GM12878 (cell line): ENCODE measurements at regions not wholly inside any gene's neighbourhood (a gene's known extent, or its start where the extent isn't known, plus 50 kb on each side); places are given as distances from the start of the nearest gene placed in this dataset.

Experiments used
- ATAC-seq: fragments of 200-7000 bp; cut with Tn5 transposase; 3 replicates; pipeline ENCODE4 v1.9.1; 2020; ENCODE audit warnings: mild to moderate bottlenecking, moderate library complexity
- BruUV-seq: library from RNA; stranded (reverse); fragments of 400-500 nt; replicated peaks from 2 replicates; lab custom pipeline; 2021; lab: Mats Ljungman, UMichigan
- CTCF ChIA-PET: fragments of 300-600 bp; sonication (Branson Sonifier 250); formaldehyde crosslinking; extraction: SDS; loops from one replicate; lab custom pipeline; 2021; ENCODE audit warnings: inconsistent platforms; lab: Yijun Ruan, JAX
- POLR2A ChIA-PET: fragments of 350-600 bp; formaldehyde crosslinking; extraction: SDS; loops from one replicate; lab custom pipeline; 2021; ENCODE audit warnings: inconsistent platforms; lab: Charles Lee
- RAD21 ChIA-PET: fragments of 300-600 bp; sonication (Branson Sonifier 250); formaldehyde crosslinking; loops from one replicate; lab custom pipeline; 2023; ENCODE audit warnings: antibody characterized with exemption; ENCODE audit not compliant: unreplicated experiment; lab: Charles Lee
- SMC1A ChIA-PET: fragments of 300-600 bp; sonication (Branson Sonifier 250); formaldehyde crosslinking; loops from one replicate; lab custom pipeline; 2023; ENCODE audit not compliant: unreplicated experiment, uncharacterized antibody; lab: Charles Lee
- DNase-seq: peaks from one replicate; pipeline ENCODE4 v3.0.0-alpha.2; 2011; ENCODE audit warnings: low read depth, low spot score
- FAIRE-seq: peaks from 3 replicates; lab custom pipeline; 2011; peaks lifted over from hg19 to GRCh38; lab: Jason Lieb, UNC
- H2AFZ ChIP-seq: 2 replicates; pipeline ENCODE4 v1.6.0; 2011; ENCODE audit warnings: low read depth, low read length, control low read depth; ENCODE audit not compliant: control insufficient read depth
- H3K27ac ChIP-seq: 2 replicates; pipeline ENCODE4 v1.5.1; 2011; ENCODE audit warnings: control low read depth; ENCODE audit not compliant: control insufficient read depth, insufficient read depth
- H3K27me3 ChIP-seq, 2 experiments: replicated peaks in 1 of 2; 2 replicates each; pipeline versions ENCODE4 v1.6.0 to v1.6.1; 2011; ENCODE audit warnings: low read length in 1 of 2; ENCODE audit not compliant: control insufficient read depth in 2 of 2, insufficient read depth in 2 of 2
- H3K36me3 ChIP-seq, 2 experiments: 2 replicates each; pipeline ENCODE4 v1.5.1; 2011; ENCODE audit warnings: low read length in 1 of 2; ENCODE audit not compliant: control insufficient read depth in 2 of 2, insufficient read depth in 2 of 2
- H3K4me1 ChIP-seq: 2 replicates; pipeline ENCODE4 v1.6.1; 2011; ENCODE audit warnings: mild to moderate bottlenecking, low read length, moderate library complexity, mixed read lengths; ENCODE audit not compliant: control insufficient read depth, insufficient read depth
- H3K4me2 ChIP-seq: 2 replicates; pipeline ENCODE4 v1.6.0; 2011; ENCODE audit warnings: control low read depth; ENCODE audit not compliant: control insufficient read depth, insufficient read depth
- H3K4me3 ChIP-seq: fragments of 200-600 bp; sonication (generic); 2 replicates; pipeline ENCODE4 v1.5.1; 2016
- H3K79me2 ChIP-seq: 2 replicates; pipeline ENCODE4 v1.6.0; 2011; ENCODE audit warnings: low read length; ENCODE audit not compliant: control insufficient read depth, insufficient read depth
- H3K9ac ChIP-seq: 2 replicates; pipeline ENCODE4 v1.8.0; 2011; ENCODE audit warnings: low read length, control low read depth, mixed read lengths; ENCODE audit not compliant: control insufficient read depth, insufficient read depth
- H3K9me3 ChIP-seq: replicated peaks from 3 replicates; pipeline ENCODE4 v1.5.1; 2011; ENCODE audit warnings: mild to moderate bottlenecking, low read length; ENCODE audit not compliant: control insufficient read depth, insufficient read depth
- H4K20me1 ChIP-seq: 2 replicates; pipeline ENCODE4 v1.6.0; 2011; ENCODE audit not compliant: control insufficient read depth, insufficient read depth
- CUX1 ChIP-seq: IDR thresholded peaks from 2 replicates; pipeline ENCODE4 v1.6.1; 2012; ENCODE audit warnings: improper control_type of control experiment, low read depth, low read length; ENCODE audit not compliant: insufficient replicate concordance
- NFIC ChIP-seq: IDR thresholded peaks from 2 replicates; pipeline ENCODE4 v1.6.1; 2012; ENCODE audit warnings: low read depth, mild to moderate bottlenecking, inconsistent platforms, low read length, moderate library complexity
- NFYB ChIP-seq: IDR thresholded peaks from 2 replicates; pipeline ENCODE4 v1.6.1; 2011; ENCODE audit warnings: low read depth, mild to moderate bottlenecking, low read length, improper control_type of control experiment, moderate library complexity; ENCODE audit not compliant: insufficient read depth
- WGBS: methylation state at CpG from one replicate; pipeline ENCODE4 v1.1.6; 2016; ENCODE audit warnings: low lambda C conversion rate; ENCODE audit not compliant: insufficient replicate concordance, insufficient coverage; ENCODE audit errors: missing lambda C conversion rate; 5-methylcytosine and 5-hydroxymethylcytosine counted together
- in situ Hi-C: fragments of 300-500 bp; cut with MboI; formaldehyde crosslinking; loops from 9 replicates; pipeline ENCODE4 v1.14.3; 2018; ENCODE audit warnings: mixed read lengths
- intact Hi-C: fragments of 100-400 bp; cut with micrococcal nuclease; formaldehyde crosslinking; loops from one replicate; pipeline ENCODE4 v1.14.2; 2022; ENCODE audit not compliant: unreplicated experiment

- no peak for TF ChIP-seq CUX1
- no peak for TF ChIP-seq NFIC
- peak; percentile 54 for TF ChIP-seq NFYB
- TF ChIP-seq, all 136 proteins: peak for 1
- Histone ChIP-seq H3K27ac (no peak overlapping the region), H3K36me3 (no peaks in the 10 kb centered on the region), H3K4me3 (no peak overlapping the region), H3K27me3 (no peaks in the 10 kb centered on the region; a peak in 1 of 4 replicates), H3K79me2 (no peaks in the 10 kb centered on the region), H2AFZ (no peak overlapping the region), H4K20me1 (no peaks in the 10 kb centered on the region), H3K4me1 (no peaks in the 10 kb centered on the region), H3K9me3 (no peaks in the 10 kb centered on the region), H3K4me2 (no peak overlapping the region), H3K9ac (no peak overlapping the region)
- ATAC-seq (no peak), DNase-seq (no peak), FAIRE-seq (no peak)
- intact Hi-C loops = no loop called here
- 83% methylated on average over 5 of the region's 5 CpGs for WGBS
- no TSS peak for BruUV-seq
- POLR2A ChIA-PET = no interaction called here
- in situ Hi-C loops = no loop called here
- SMC1A ChIA-PET = no interaction called here
- RAD21 ChIA-PET = no interaction called here
- CTCF ChIA-PET = no interaction called here
These were observed 81.8 kb downstream of the MINAR1 start for GRCh38 chr15:79513940-79514339.
